Stimulated activated effector memory CD8-positive, alpha-beta T cell treated with anti-CD3 and anti-CD28 coated beads, Interleukin-12 subunit alpha, Interleukin-12 subunit beta, amount 100 ng/mL, for 72 hours (primary cell): ENCODE measurements at regions not wholly inside any gene's neighbourhood (a gene's known extent, or its start where the extent isn't known, plus 50 kb on each side); places are given as distances from the start of the nearest gene placed in this dataset.

Experiments used
- ATAC-seq: fragments of 150-1000 bp; cut with Tn5 transposase; 2 replicates; pipeline ENCODE4 v1.10.0; 2021
- DNase-seq, 2 donors: peaks; one replicate each; pipeline ENCODE4 v3.0.0; 2021 to 2022; ENCODE audit warnings: low spot score in 2 of 2
- H3K27ac Mint-ChIP-seq: one replicate; pipeline ENCODE4 v1.8.0; 2022; ENCODE audit warnings: mild to moderate bottlenecking, mixed read lengths
- H3K36me3 Mint-ChIP-seq: one replicate; pipeline ENCODE4 v1.8.0; 2022; ENCODE audit warnings: mild to moderate bottlenecking, mixed read lengths
- H3K4me1 Mint-ChIP-seq: one replicate; pipeline ENCODE4 v1.8.0; 2022; ENCODE audit warnings: mixed read lengths
- H3K4me3 Mint-ChIP-seq: one replicate; pipeline ENCODE4 v1.8.0; 2022; ENCODE audit warnings: mild to moderate bottlenecking, mixed read lengths
- H3K9me3 Mint-ChIP-seq: one replicate; pipeline ENCODE4 v1.8.0; 2022; ENCODE audit warnings: mixed read lengths

- peak; percentile 27 for ATAC-seq
- Mint-ChIP-seq H3K36me3 (peaks cover 4% of the 10 kb centered on the region), H3K4me1 (peaks cover 28% of the 10 kb centered on the region), H3K9me3 (no peaks in the 10 kb centered on the region), H3K27ac (no peak overlapping the region), H3K4me3 (no peak overlapping the region)
- no peak for DNase-seq
Measured at GRCh38 chr7:142381727-142382390, 124.0 kb upstream of the PRSS58 start.

GRCh38 chr7:142380069-142380468, 122.2 kb upstream of the PRSS58 start:
- Mint-ChIP-seq H3K4me1 (peaks cover 29% of the 10 kb centered on the region), H3K36me3 (peaks cover 4% of the 10 kb centered on the region), H3K9me3 (no peaks in the 10 kb centered on the region), H3K4me3 (peak overlapping the region; percentile 50), H3K27ac (peak overlapping the region; percentile 75)
- ATAC-seq (no peak), DNase-seq (no peak)

DNA sequence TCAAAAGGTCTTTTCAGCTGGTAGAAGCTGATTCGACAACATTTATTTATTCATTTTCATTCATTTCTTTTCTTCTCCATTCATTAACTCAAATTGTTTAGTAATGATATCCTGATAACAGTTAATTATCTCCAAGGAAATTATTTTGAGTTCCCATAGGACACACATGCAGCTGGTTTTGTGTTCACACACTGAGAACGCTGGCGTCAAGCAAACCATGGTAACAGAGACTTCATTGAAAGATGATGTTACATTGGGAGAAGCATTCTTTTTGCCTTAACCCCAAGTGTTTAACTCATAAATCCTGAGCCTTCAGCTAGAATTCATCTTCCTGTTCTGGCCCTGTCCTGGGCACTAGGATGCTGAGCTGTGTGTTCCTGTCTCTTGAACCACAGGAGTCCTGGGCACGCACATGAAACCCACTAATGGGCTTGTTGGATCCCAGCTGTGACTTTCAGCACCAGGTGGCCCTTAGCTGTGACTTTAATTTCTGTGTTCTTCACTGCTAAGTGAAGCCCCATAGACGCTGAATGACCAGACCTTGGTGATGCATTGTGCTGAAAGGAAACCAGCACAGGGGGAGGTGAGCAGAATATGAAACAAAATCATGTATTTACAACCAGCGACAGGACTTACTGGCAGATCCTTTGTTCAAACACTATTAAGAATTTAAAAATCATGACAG, 121.5 kb upstream of the PRSS58 start:
- peak overlapping the region; percentile 75 for H3K27ac Mint-ChIP-seq
- H3K36me3 Mint-ChIP-seq, result peaks cover 4% of the 10 kb centered on the region
- H3K4me3 Mint-ChIP-seq, result peak overlapping the region; percentile 50
- no peaks in the 10 kb centered on the region for H3K9me3 Mint-ChIP-seq
- H3K4me1 Mint-ChIP-seq, result peaks cover 22% of the 10 kb centered on the region
- no peak for ATAC-seq
- no peak for DNase-seq

- Mint-ChIP-seq H3K4me3 (peak overlapping the region; percentile 56), H3K9me3 (no peaks in the 10 kb centered on the region), H3K36me3 (peaks cover 4% of the 10 kb centered on the region), H3K27ac (peak overlapping the region; percentile 72), H3K4me1 (peaks cover 13% of the 10 kb centered on the region)
- ATAC-seq (peak; percentile 55), DNase-seq (no peak)
Measured at GRCh38 chr7:142377567-142377966, 119.7 kb upstream of the PRSS58 start.

DNA sequence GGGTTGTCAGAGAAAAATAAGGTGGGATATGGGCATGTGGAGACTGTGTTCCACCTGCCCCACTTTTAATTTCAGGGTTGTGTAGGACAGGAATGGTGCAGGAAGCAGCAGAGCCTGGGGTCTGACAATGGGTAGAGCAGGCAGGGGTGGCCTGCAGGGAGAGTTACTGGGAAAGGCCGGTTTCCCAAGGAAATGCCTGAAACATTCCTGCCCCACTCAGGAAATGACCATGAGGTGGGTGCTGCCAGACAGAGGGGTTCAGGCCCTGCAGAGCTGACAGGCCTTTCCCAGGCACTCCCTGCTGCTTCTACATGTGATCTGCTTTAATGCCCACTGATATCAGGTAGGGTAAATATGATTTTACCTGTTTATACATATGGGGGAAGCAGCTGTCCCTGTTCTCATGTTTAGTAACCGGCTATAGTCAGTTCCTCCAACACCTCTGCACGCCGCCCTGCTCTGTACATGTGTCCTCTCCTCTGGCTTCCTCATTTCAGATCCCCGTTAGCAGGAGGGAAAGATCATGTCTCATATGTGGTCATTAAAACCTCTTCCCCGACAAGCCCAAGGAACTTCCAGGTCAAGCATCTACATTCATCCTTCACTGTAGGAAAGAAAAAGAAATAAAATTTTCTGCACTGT, 118.6 kb upstream of the PRSS58 start:
- peak overlapping the region; percentile 57 for H3K27ac Mint-ChIP-seq
- H3K9me3 Mint-ChIP-seq, result no peaks in the 10 kb centered on the region
- peak overlapping the region; percentile 56 for H3K4me3 Mint-ChIP-seq
- peak; percentile 34 for ATAC-seq
- H3K4me1 Mint-ChIP-seq, result peaks cover 8% of the 10 kb centered on the region
- DNase-seq, result no peak
- H3K36me3 Mint-ChIP-seq, result peaks cover 4% of the 10 kb centered on the region

DNA sequence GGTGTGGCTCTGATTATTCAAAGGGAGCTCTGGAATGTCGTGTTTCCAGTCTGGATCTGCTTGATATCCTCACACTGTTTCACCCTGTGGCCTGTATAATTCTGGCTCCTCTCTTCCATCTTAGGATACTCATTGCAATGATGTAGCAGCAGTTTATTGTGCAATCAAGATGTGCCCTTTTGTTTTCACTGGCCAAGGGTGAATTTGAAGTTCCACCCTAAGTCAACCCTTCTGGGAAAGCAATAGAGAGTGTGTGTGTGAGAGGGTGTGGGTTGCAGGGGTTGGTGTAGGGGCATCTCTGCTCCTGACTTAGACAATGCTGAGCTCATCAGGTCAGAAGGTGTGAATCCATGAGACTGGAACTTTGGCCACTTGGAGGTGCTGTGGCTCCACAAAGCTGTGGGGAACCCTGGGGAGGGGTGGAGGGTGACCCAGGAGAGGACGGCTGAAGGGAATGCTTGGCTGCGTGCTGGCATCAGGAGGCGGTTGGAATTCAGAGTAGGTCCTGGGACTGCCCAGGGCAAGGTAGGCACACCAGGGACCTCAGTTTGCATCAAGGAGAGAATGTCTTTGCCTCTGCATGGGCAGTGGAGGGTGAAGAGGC, 118.0 kb upstream of the PRSS58 start:
- Mint-ChIP-seq H3K4me1 (peaks cover 6% of the 10 kb centered on the region), H3K36me3 (peaks cover 2% of the 10 kb centered on the region), H3K4me3 (peak overlapping the region; percentile 56), H3K9me3 (no peaks in the 10 kb centered on the region), H3K27ac (peak overlapping the region; percentile 57)
- ATAC-seq (peak; percentile 74), DNase-seq (no peak)

GRCh38 chr7:142372727-142373126, 114.9 kb upstream of the PRSS58 start:
- Mint-ChIP-seq H3K27ac (no peak overlapping the region), H3K4me3 (no peak overlapping the region)

DNA sequence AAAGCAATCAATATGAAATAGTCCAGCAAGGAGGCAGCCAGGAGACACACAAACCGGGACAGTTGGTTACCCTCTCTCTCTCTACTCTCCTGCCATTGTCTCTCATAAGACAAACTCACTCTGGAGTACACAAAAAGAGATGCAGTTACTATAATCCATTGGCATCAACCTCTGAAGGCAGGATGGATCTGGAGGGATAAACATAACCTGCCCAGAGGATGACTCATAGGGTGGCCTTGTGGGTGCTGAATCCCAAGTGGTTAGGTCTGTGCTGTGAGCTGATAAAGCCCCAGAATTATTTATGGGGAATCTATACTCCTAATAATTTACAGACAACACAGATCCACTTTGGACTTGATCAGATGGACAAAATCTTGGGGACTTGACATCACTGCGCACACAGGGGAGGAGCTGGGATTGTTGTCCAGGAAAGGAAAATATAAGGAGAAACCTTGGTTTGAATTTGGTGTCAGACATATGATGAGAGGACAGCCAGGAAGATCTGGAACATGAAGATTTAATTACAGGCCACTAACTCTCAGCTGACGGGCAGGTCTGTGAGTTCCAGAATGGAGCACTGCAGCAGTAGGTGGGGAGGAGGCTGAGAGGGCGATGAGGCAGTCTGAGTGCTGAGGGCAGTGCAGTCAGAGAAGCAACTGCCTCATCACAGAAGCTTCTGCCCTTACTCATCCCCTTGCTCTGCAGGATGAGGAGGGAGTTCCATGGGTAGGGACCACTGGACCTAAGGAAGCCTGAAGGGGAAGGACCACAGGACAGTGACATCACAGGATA, 113.9 kb upstream of the PRSS58 start:
- peaks cover 6% of the 10 kb centered on the region for H3K4me1 Mint-ChIP-seq
- no peaks in the 10 kb centered on the region for H3K36me3 Mint-ChIP-seq
- H3K4me3 Mint-ChIP-seq, result no peak overlapping the region
- DNase-seq, result no peak
- H3K27ac Mint-ChIP-seq, result peak overlapping the region; percentile 56
- H3K9me3 Mint-ChIP-seq, result peaks cover 9% of the 10 kb centered on the region
- ATAC-seq, result no peak

More at GRCh38 chr7:142372727-142373126, 114.9 kb upstream of the PRSS58 start:
- Mint-ChIP-seq H3K36me3 (no peaks in the 10 kb centered on the region), H3K4me1 (peaks cover 6% of the 10 kb centered on the region), H3K9me3 (peaks cover 9% of the 10 kb centered on the region)
- no peak for DNase-seq
- no peak for ATAC-seq

DNA sequence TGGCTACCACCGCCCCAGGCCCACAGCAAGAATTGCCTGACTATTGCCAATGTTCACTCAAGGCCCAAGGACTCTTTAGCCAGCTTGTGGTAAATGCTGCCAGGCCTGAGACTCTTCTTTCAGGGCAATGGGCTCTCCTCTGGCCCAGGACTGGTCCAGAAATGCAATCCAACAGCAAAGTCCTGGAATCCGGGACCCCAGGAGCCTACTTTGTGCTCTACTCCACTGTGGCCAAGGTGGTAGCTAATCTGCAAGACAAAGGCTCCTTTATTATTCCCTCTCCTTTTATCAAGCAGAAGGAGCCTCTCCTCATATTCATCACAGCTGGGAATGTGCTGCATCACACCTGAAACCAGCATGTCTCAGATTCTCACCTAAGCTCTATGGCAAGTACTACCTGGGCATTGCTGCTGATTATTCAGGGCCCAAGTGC, 107.6 kb upstream of the PRSS58 start:
- DNase-seq (no peak), ATAC-seq (no peak)
- Mint-ChIP-seq H3K9me3 (peaks cover 9% of the 10 kb centered on the region), H3K4me1 (peaks cover 4% of the 10 kb centered on the region), H3K4me3 (no peak overlapping the region), H3K27ac (no peak overlapping the region), H3K36me3 (no peaks in the 10 kb centered on the region)

- H3K4me1 Mint-ChIP-seq, result peaks cover 4% of the 10 kb centered on the region
- H3K4me3 Mint-ChIP-seq, result no peak overlapping the region
- ATAC-seq (no peak), DNase-seq (no peak)
- no peaks in the 10 kb centered on the region for H3K36me3 Mint-ChIP-seq
- no peak overlapping the region for H3K27ac Mint-ChIP-seq
- H3K9me3 Mint-ChIP-seq, result peaks cover 9% of the 10 kb centered on the region
Measured at GRCh38 chr7:142364551-142364950, 106.7 kb upstream of the PRSS58 start.

- no peaks in the 10 kb centered on the region for H3K9me3 Mint-ChIP-seq
- H3K4me3 Mint-ChIP-seq, result no peak overlapping the region
- ATAC-seq (no peak), DNase-seq (no peak)
- H3K36me3 Mint-ChIP-seq, result no peaks in the 10 kb centered on the region
- peaks cover 12% of the 10 kb centered on the region for H3K4me1 Mint-ChIP-seq
- no peak overlapping the region for H3K27ac Mint-ChIP-seq
Measured at GRCh38 chr7:142362349-142362748, 104.5 kb upstream of the PRSS58 start.

DNA sequence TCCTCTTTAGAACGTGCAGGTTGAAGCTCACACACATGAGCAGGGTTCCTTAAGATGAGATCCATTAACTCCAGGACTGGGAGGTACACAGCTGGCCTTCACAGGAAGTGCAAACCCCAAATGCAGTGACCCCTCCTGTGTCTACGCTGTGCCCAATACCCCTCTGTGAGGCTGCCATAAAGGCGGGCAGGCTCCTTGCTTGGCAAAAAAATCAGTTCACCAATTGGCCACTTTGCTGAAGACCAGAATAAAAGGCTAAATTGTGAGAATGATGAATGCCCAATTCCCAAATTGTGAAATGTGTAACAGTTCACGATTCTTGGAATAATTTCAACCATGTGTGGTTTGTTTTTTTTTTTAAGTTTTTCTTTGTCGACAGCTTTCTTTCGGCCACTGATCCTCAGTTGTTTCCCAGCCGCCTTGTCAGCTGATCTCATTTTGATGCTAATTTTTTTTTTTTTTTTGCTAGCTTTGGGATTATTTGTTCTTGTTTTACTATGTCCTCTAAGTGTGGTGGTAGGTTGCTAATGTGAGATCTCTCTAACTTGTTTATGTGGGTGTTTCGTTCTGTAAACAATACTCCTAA, 101.9 kb upstream of the PRSS58 start:
- Mint-ChIP-seq H3K36me3 (no peaks in the 10 kb centered on the region), H3K27ac (no peak overlapping the region), H3K4me3 (no peak overlapping the region), H3K4me1 (peaks cover 12% of the 10 kb centered on the region), H3K9me3 (no peaks in the 10 kb centered on the region)
- DNase-seq (no peak), ATAC-seq (no peak)

- Mint-ChIP-seq H3K36me3 (no peaks in the 10 kb centered on the region), H3K4me1 (peaks cover 22% of the 10 kb centered on the region), H3K9me3 (no peaks in the 10 kb centered on the region), H3K4me3 (no peak overlapping the region), H3K27ac (no peak overlapping the region)
- ATAC-seq, result peak; percentile 49
- DNase-seq, result no peak
Measured at GRCh38 chr7:142357953-142358520, 100.2 kb upstream of the PRSS58 start.

GRCh38 chr7:142356166-142356565, 98.3 kb upstream of the PRSS58 start:
- no peak overlapping the region for H3K4me3 Mint-ChIP-seq
- DNase-seq, result no peak
- peaks cover 19% of the 10 kb centered on the region for H3K4me1 Mint-ChIP-seq

More at GRCh38 chr7:142356166-142356565, 98.3 kb upstream of the PRSS58 start:
- no peaks in the 10 kb centered on the region for H3K9me3 Mint-ChIP-seq
- no peaks in the 10 kb centered on the region for H3K36me3 Mint-ChIP-seq
- H3K27ac Mint-ChIP-seq, result no peak overlapping the region
- ATAC-seq, result no peak
